Fibroblast of lung (primary cell): ENCODE measurements at regions not wholly inside any gene's neighbourhood (a gene's known extent, or its start where the extent isn't known, plus 50 kb on each side); places are given as distances from the start of the nearest gene placed in this dataset.

Experiments used
- DNase-seq, 2 donors: peaks; one replicate each; pipeline versions ENCODE4 v3.0.0 to v3.0.0-alpha.2; 2010; ENCODE audit warnings: low read depth in 2 of 2
- H2AFZ ChIP-seq: 2 replicates; pipeline ENCODE4 v1.5.1; 2012; ENCODE audit warnings: low read length, control low read depth, inconsistent platforms
- H3K27ac ChIP-seq: 2 replicates; pipeline ENCODE4 v1.5.1; 2011; ENCODE audit warnings: low read length, control low read depth; ENCODE audit not compliant: insufficient read depth
- H3K27me3 ChIP-seq: 2 replicates; pipeline ENCODE4 v1.5.1; 2011; ENCODE audit warnings: mild to moderate bottlenecking, low read length; ENCODE audit not compliant: control insufficient read depth, insufficient read depth
- H3K36me3 ChIP-seq: 2 replicates; pipeline ENCODE4 v1.5.1; 2011; ENCODE audit warnings: low read length; ENCODE audit not compliant: control insufficient read depth, insufficient read depth
- H3K4me1 ChIP-seq: 2 replicates; pipeline ENCODE4 v1.5.1; 2011; ENCODE audit warnings: low read length; ENCODE audit not compliant: control insufficient read depth, insufficient read depth; ENCODE audit errors: extremely low read depth
- H3K4me2 ChIP-seq: 2 replicates; pipeline ENCODE4 v1.5.1; 2011; ENCODE audit warnings: low read length, control low read depth; ENCODE audit not compliant: insufficient read depth; ENCODE audit errors: extremely low read depth
- H3K4me3 ChIP-seq, 4 experiments: fragments of 200-600 bp in 1 of 4; sonication (generic) in 1 of 4; replicated peaks in 1 of 4; 2 replicates each; pipeline ENCODE4 v1.5.1; 2011 to 2016; ENCODE audit warnings: low read length in 4 of 4, low read depth in 3 of 4, mild to moderate bottlenecking in 3 of 4, control low read depth in 2 of 4, inconsistent platforms in 1 of 4, mixed read lengths in 1 of 4; ENCODE audit not compliant: insufficient read depth in 1 of 4; ENCODE audit errors: control extremely low read depth in 1 of 4
- H3K79me2 ChIP-seq: 2 replicates; pipeline ENCODE4 v1.5.1; 2012; ENCODE audit warnings: mild to moderate bottlenecking, low read length, inconsistent platforms; ENCODE audit not compliant: control insufficient read depth, insufficient read depth
- H3K9ac ChIP-seq: 2 replicates; pipeline ENCODE4 v1.5.1; 2011; ENCODE audit warnings: mild to moderate bottlenecking, low read length, control low read depth; ENCODE audit not compliant: insufficient read depth
- H3K9me3 ChIP-seq: 2 replicates; pipeline ENCODE4 v1.5.1; 2012; ENCODE audit warnings: low read depth, low read length; ENCODE audit not compliant: control insufficient read depth, insufficient read depth
- H4K20me1 ChIP-seq: 2 replicates; pipeline ENCODE4 v1.5.1; 2011; ENCODE audit warnings: low read length; ENCODE audit not compliant: control insufficient read depth, insufficient read depth; ENCODE audit errors: extremely low read depth
- CTCF ChIP-seq, 2 donors: IDR thresholded peaks in 1 of 2; conservative IDR thresholded peaks in 1 of 2; 1 replicate in 1 of 2; 2 replicates in 1 of 2; pipeline ENCODE4 v1.5.1; 2011 to 2012; ENCODE audit warnings: low read length in 2 of 2, control low read depth in 1 of 2, inconsistent platforms in 1 of 2, low read depth in 1 of 2, mild to moderate bottlenecking in 1 of 2
- EZH2 ChIP-seq: IDR thresholded peaks from 2 replicates; pipeline ENCODE4 v1.5.1; 2012; ENCODE audit warnings: low read length, control low read depth, mild to moderate bottlenecking; ENCODE audit errors: missing control alignments

GRCh38 chrX:39582091-39582490, 515.7 kb downstream of the BCOR start:
- DNase-seq: peak in 1 of 2 donors; percentile 51
- no peak overlapping the region for H3K4me3 ChIP-seq
- no peaks in the 10 kb centered on the region for H3K4me1 ChIP-seq
- H3K4me2 ChIP-seq: no peak overlapping the region
- no peaks in the 10 kb centered on the region for H3K27me3 ChIP-seq
- no peaks in the 10 kb centered on the region for H3K36me3 ChIP-seq
- no peak overlapping the region for H3K9ac ChIP-seq
- H3K79me2 ChIP-seq: no peaks in the 10 kb centered on the region
- TF ChIP-seq CTCF (conservative IDR thresholded peaks at IDR 0.05 in 1 of 2, IDR thresholded peaks at IDR 0.05 in 1 of 2; ENCODE audit: low read depth in 1 of 2, low read length in 2 of 2) (no peak), EZH2 (no peak)
- no peaks in the 10 kb centered on the region for H4K20me1 ChIP-seq
- H2AFZ ChIP-seq: no peak overlapping the region
- H3K27ac ChIP-seq: no peak overlapping the region
- H3K9me3 ChIP-seq: no peaks in the 10 kb centered on the region

GRCh38 chrX:39582976-39583375, 514.8 kb downstream of the BCOR start:
- Histone ChIP-seq H3K9me3 (no peaks in the 10 kb centered on the region), H3K27me3 (no peaks in the 10 kb centered on the region), H3K4me2 (no peak overlapping the region), H3K27ac (no peak overlapping the region), H2AFZ (no peak overlapping the region), H4K20me1 (no peaks in the 10 kb centered on the region), H3K9ac (no peak overlapping the region), H3K36me3 (no peaks in the 10 kb centered on the region), H3K4me3 (no peak overlapping the region), H3K79me2 (no peaks in the 10 kb centered on the region), H3K4me1 (no peaks in the 10 kb centered on the region)
- TF ChIP-seq CTCF (conservative IDR thresholded peaks at IDR 0.05 in 1 of 2, IDR thresholded peaks at IDR 0.05 in 1 of 2; ENCODE audit: low read depth in 1 of 2, low read length in 2 of 2): no peak
- TF ChIP-seq EZH2: no peak
- DNase-seq: no peak

DNA sequence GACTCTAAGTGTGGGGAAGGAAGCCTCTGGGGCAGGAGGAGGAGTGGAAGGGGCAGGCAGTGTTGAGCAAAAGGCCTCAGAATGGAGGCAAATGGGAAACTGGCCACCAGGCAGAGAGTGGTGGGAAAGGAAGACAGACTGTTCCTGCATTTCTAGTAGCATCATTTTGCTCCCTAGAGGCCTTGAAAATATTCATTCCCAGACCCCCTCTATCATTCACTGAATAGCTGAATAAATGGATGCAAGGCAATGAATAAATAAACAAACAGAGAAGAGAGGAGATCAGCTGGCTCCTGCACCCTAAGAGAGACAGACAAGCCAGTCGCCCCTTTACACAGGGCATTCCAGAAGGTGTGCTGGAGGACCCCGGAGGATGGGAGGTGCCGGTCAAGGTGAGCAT, 511.9 kb downstream of the BCOR start:
- no peak overlapping the region for H2AFZ ChIP-seq
- H3K9me3 ChIP-seq: no peaks in the 10 kb centered on the region
- no peak for DNase-seq
- TF ChIP-seq EZH2: no peak
- TF ChIP-seq CTCF (conservative IDR thresholded peaks at IDR 0.05 in 1 of 2, IDR thresholded peaks at IDR 0.05 in 1 of 2; ENCODE audit: low read depth in 1 of 2, low read length in 2 of 2): no peak
- H3K27me3 ChIP-seq: no peaks in the 10 kb centered on the region
- H4K20me1 ChIP-seq: no peaks in the 10 kb centered on the region
- no peak overlapping the region for H3K9ac ChIP-seq
- H3K36me3 ChIP-seq: no peaks in the 10 kb centered on the region
- H3K27ac ChIP-seq: no peak overlapping the region
- H3K4me2 ChIP-seq: no peak overlapping the region
- no peak overlapping the region for H3K4me3 ChIP-seq
- no peaks in the 10 kb centered on the region for H3K4me1 ChIP-seq
- no peaks in the 10 kb centered on the region for H3K79me2 ChIP-seq
